AG10803 (cell line): ENCODE measurements at regions not wholly inside any gene's neighbourhood (a gene's known extent, or its start where the extent isn't known, plus 50 kb on each side); places are given as distances from the start of the nearest gene placed in this dataset.

Source experiments
- DNase-seq: peaks from one replicate; pipeline ENCODE4 v3.0.0; 2010; ENCODE audit warnings: low read depth
- H3K4me3 ChIP-seq: 2 replicates; pipeline ENCODE4 v1.5.1; 2011; ENCODE audit warnings: mild to moderate bottlenecking, low read length, control low read depth
- CTCF ChIP-seq: conservative IDR thresholded peaks from 2 replicates; pipeline ENCODE4 v1.5.1; 2011; ENCODE audit warnings: mild to moderate bottlenecking, low read length, control low read depth, inconsistent platforms

GRCh38 chr4:71962622-71963264 lies 69.1 kb upstream of the NPFFR2 start:
- no peak for DNase-seq
- no peak for TF ChIP-seq CTCF
- H3K4me3 ChIP-seq: no peak overlapping the region

GRCh38 chr4:71974681-71975080 lies 57.1 kb upstream of the NPFFR2 start:
- peak; percentile 59 for DNase-seq
- H3K4me3 ChIP-seq: no peak overlapping the region
- no peak for TF ChIP-seq CTCF

GRCh38 chr4:71976523-71976922 lies 55.3 kb upstream of the NPFFR2 start:
- no peak for TF ChIP-seq CTCF
- DNase-seq: no peak
- H3K4me3 ChIP-seq: no peak overlapping the region

- TF ChIP-seq CTCF: no peak
- no peak overlapping the region for H3K4me3 ChIP-seq
- DNase-seq: no peak
Observed at GRCh38 chr4:71978210-71978835, 53.5 kb upstream of the NPFFR2 start.

GRCh38 chr4:71980976-71981375 lies 50.8 kb upstream of the NPFFR2 start:
- no peak overlapping the region for H3K4me3 ChIP-seq
- no peak for DNase-seq
- TF ChIP-seq CTCF: no peak
